ENCODE measurements at regions not wholly inside any gene's neighbourhood (a gene's known extent, or its start where the extent isn't known, plus 50 kb on each side); places are given as distances from the start of the nearest gene placed in this dataset.

- H3K36me3 ChIP-seq (ENCODE audit: control insufficient read depth, insufficient read depth, low read length) = no peaks in the 10 kb centered on the region
- no peaks in the 10 kb centered on the region for H3K27me3 ChIP-seq (ENCODE audit: control insufficient read depth, insufficient read depth, low read length)
- H3K9ac ChIP-seq (ENCODE audit: low read depth, low read length) = no peak overlapping the region
- peak overlapping the region; percentile 18 for H3K4me3 ChIP-seq (ENCODE audit: low read depth, low read length)
- no peaks in the 10 kb centered on the region for H3K9me3 ChIP-seq (ENCODE audit: control insufficient read depth, insufficient read depth, low read length)
- peaks cover 19% of the 10 kb centered on the region for H3K4me1 ChIP-seq (ENCODE audit: control insufficient read depth, insufficient read depth, low read length)
These were observed 63.6 kb downstream of the NUDT12 start for GRCh38 chr5:103498800-103499551.

DNA sequence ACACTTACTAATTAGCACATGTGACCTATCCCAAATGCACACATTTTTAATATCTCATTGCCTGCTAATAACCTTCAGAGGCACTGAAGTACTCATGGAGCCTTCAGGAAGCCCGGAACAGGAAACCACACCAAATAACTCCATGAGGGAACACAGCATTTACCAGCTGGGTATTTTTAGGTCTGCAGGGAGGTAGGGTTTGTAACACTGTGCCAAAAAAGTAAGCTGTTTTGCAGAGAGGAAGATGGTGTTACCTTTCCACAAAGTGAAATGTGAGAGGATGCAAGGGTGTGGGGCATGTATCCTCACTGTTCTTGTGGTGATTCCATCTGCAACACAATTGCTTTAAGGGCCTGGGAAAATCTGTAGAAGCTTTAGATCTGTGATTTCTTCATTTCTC is 64.4 kb downstream of the NUDT12 start:
- Histone ChIP-seq H3K36me3 (ENCODE audit: control insufficient read depth, insufficient read depth, low read length) (no peaks in the 10 kb centered on the region), H3K27me3 (ENCODE audit: control insufficient read depth, insufficient read depth, low read length) (no peaks in the 10 kb centered on the region), H3K9ac (ENCODE audit: low read depth, low read length) (no peak overlapping the region), H3K4me3 (ENCODE audit: low read depth, low read length) (no peak overlapping the region), H3K4me1 (ENCODE audit: control insufficient read depth, insufficient read depth, low read length) (peaks cover 19% of the 10 kb centered on the region), H3K9me3 (ENCODE audit: control insufficient read depth, insufficient read depth, low read length) (no peaks in the 10 kb centered on the region)

DNA sequence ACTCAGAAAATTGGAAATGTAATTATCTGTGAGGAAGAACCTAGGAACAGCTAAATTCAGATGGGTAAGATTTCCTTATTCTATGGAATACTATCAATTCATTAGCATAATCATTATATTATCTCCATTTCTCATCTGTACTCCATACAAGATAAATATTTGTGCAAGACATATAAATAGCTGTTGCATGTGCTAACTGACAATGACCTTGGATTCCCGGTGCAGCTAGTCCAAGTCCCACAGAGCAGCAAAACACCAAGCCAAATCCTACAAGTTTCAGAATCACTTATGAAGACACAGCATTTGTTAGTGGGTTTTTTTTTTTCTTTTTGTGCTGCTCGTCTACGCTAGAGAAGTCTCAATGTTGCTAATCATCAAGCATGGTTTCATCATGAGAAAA is 64.8 kb downstream of the NUDT12 start:
- Histone ChIP-seq H3K9ac (ENCODE audit: low read depth, low read length) (no peak overlapping the region), H3K27me3 (ENCODE audit: control insufficient read depth, insufficient read depth, low read length) (no peaks in the 10 kb centered on the region), H3K9me3 (ENCODE audit: control insufficient read depth, insufficient read depth, low read length) (no peaks in the 10 kb centered on the region), H3K4me1 (ENCODE audit: control insufficient read depth, insufficient read depth, low read length) (peaks cover 19% of the 10 kb centered on the region), H3K4me3 (ENCODE audit: low read depth, low read length) (no peak overlapping the region), H3K36me3 (ENCODE audit: control insufficient read depth, insufficient read depth, low read length) (no peaks in the 10 kb centered on the region)

- Histone ChIP-seq H3K9me3 (ENCODE audit: control insufficient read depth, insufficient read depth, low read length) (no peaks in the 10 kb centered on the region), H3K4me1 (ENCODE audit: control insufficient read depth, insufficient read depth, low read length) (no peaks in the 10 kb centered on the region), H3K36me3 (ENCODE audit: control insufficient read depth, insufficient read depth, low read length) (no peaks in the 10 kb centered on the region), H3K27me3 (ENCODE audit: control insufficient read depth, insufficient read depth, low read length) (no peaks in the 10 kb centered on the region), H3K9ac (ENCODE audit: low read depth, low read length) (no peak overlapping the region), H3K4me3 (ENCODE audit: low read depth, low read length) (no peak overlapping the region)
These were observed 72.4 kb downstream of the NUDT12 start for GRCh38 chr5:103490030-103490739.

DNA sequence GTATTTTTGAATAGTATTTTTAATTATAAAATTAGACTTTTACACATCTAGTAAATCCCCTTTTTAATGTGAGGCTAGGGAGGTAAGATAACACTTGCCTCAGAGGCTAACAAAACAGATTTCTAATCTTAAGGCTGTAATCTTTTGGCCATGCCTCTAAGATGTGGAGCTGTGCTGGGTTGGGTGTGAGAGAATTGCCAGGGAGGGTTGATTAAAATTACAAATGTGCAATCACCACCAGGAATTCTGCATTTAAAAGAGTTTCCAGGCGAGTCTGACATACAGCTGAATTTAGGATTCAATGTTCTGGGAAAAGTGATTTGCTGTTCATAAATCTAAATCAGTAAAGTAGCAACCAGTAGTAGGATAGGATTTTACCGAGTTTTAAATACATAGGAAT is 73.3 kb downstream of the NUDT12 start:
- Histone ChIP-seq H3K4me3 (ENCODE audit: low read depth, low read length) (no peak overlapping the region), H3K9ac (ENCODE audit: low read depth, low read length) (no peak overlapping the region), H3K27me3 (ENCODE audit: control insufficient read depth, insufficient read depth, low read length) (no peaks in the 10 kb centered on the region), H3K36me3 (ENCODE audit: control insufficient read depth, insufficient read depth, low read length) (no peaks in the 10 kb centered on the region), H3K9me3 (ENCODE audit: control insufficient read depth, insufficient read depth, low read length) (no peaks in the 10 kb centered on the region), H3K4me1 (ENCODE audit: control insufficient read depth, insufficient read depth, low read length) (no peaks in the 10 kb centered on the region)

GRCh38 chr5:103487822-103488493 is 74.6 kb downstream of the NUDT12 start:
- H3K4me3 ChIP-seq (ENCODE audit: low read depth, low read length) = no peak overlapping the region
- H3K9me3 ChIP-seq (ENCODE audit: control insufficient read depth, insufficient read depth, low read length) = no peaks in the 10 kb centered on the region
- H3K9ac ChIP-seq (ENCODE audit: low read depth, low read length) = no peak overlapping the region
- H3K27me3 ChIP-seq (ENCODE audit: control insufficient read depth, insufficient read depth, low read length) = no peaks in the 10 kb centered on the region
- no peaks in the 10 kb centered on the region for H3K4me1 ChIP-seq (ENCODE audit: control insufficient read depth, insufficient read depth, low read length)
- no peaks in the 10 kb centered on the region for H3K36me3 ChIP-seq (ENCODE audit: control insufficient read depth, insufficient read depth, low read length)

- Histone ChIP-seq H3K4me1 (ENCODE audit: control insufficient read depth, insufficient read depth, low read length) (no peaks in the 10 kb centered on the region), H3K36me3 (ENCODE audit: control insufficient read depth, insufficient read depth, low read length) (no peaks in the 10 kb centered on the region), H3K4me3 (ENCODE audit: low read depth, low read length) (no peak overlapping the region), H3K9me3 (ENCODE audit: control insufficient read depth, insufficient read depth, low read length) (no peaks in the 10 kb centered on the region), H3K9ac (ENCODE audit: low read depth, low read length) (no peak overlapping the region), H3K27me3 (ENCODE audit: control insufficient read depth, insufficient read depth, low read length) (no peaks in the 10 kb centered on the region)
These were observed 75.4 kb downstream of the NUDT12 start for GRCh38 chr5:103487218-103487617.

DNA sequence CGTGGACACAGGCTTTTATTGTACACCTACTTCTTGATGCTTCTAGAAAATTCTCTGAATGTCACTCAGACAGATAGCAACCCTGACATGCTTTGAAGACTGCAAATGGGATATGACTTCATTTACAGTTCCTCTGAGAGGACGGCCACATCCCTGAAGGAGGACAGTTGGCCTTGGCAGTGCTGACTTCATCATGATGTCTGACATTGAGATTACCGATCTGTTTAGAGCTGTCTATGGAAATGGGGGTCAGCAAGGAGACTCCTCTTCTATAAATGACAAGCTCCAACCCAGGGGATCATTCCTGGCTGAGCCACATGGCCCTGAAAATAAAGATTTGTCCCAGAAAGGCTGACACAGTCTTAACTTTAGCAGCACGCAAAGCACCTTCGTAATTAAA is 75.8 kb downstream of the NUDT12 start:
- Histone ChIP-seq H3K27me3 (ENCODE audit: control insufficient read depth, insufficient read depth, low read length) (no peaks in the 10 kb centered on the region), H3K4me3 (ENCODE audit: low read depth, low read length) (no peak overlapping the region), H3K9ac (ENCODE audit: low read depth, low read length) (no peak overlapping the region), H3K36me3 (ENCODE audit: control insufficient read depth, insufficient read depth, low read length) (no peaks in the 10 kb centered on the region), H3K9me3 (ENCODE audit: control insufficient read depth, insufficient read depth, low read length) (no peaks in the 10 kb centered on the region), H3K4me1 (ENCODE audit: control insufficient read depth, insufficient read depth, low read length) (no peaks in the 10 kb centered on the region)

DNA sequence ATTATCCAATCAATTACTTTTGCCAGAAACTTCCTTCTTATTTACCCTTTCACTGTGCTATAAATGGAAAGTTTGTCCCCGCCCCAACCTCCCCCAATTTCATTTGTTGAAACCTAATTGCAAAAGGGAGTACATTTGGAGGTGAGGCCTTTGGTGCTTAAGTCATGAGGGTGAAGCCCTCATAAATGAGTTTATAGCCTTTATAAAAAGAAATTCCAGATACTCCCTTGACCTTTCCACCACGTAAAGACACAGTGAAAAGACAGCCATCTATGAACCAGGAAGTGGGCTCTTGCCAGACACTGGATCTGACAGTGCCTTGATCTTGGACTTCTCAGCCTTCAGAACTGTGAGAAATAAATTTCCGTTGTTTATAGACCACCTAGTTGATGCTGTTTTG is 82.3 kb downstream of the NUDT12 start:
- H3K27me3 ChIP-seq (ENCODE audit: control insufficient read depth, insufficient read depth, low read length) = no peaks in the 10 kb centered on the region
- H3K9me3 ChIP-seq (ENCODE audit: control insufficient read depth, insufficient read depth, low read length) = no peaks in the 10 kb centered on the region
- H3K4me1 ChIP-seq (ENCODE audit: control insufficient read depth, insufficient read depth, low read length) = peaks cover 2% of the 10 kb centered on the region
- H3K36me3 ChIP-seq (ENCODE audit: control insufficient read depth, insufficient read depth, low read length) = no peaks in the 10 kb centered on the region
- H3K9ac ChIP-seq (ENCODE audit: low read depth, low read length) = no peak overlapping the region
- H3K4me3 ChIP-seq (ENCODE audit: low read depth, low read length) = no peak overlapping the region

DNA sequence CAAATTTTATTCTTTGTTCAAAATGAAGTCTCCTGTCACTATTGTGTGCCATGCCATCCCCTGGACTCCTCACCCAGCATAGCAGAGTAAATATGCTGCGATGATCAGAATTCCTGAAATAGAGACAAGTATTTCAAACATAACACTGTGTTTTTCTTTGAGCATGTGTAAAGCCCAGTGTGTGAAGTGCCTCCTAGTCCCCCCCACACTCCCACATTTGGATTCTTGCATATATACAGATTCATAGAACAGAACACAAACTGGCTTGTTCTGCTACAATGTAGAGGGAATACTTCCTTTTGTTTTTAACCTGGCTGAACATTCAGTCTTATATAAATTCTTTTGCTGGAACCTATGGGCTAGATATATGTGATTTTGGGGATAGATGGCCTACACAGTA is 84.9 kb downstream of the NUDT12 start:
- Histone ChIP-seq H3K9me3 (ENCODE audit: control insufficient read depth, insufficient read depth, low read length) (no peaks in the 10 kb centered on the region), H3K4me3 (ENCODE audit: low read depth, low read length) (no peak overlapping the region), H3K4me1 (ENCODE audit: control insufficient read depth, insufficient read depth, low read length) (peaks cover 2% of the 10 kb centered on the region), H3K36me3 (ENCODE audit: control insufficient read depth, insufficient read depth, low read length) (no peaks in the 10 kb centered on the region), H3K9ac (ENCODE audit: low read depth, low read length) (no peak overlapping the region), H3K27me3 (ENCODE audit: control insufficient read depth, insufficient read depth, low read length) (no peaks in the 10 kb centered on the region)

GRCh38 chr5:103476811-103477210 is 85.8 kb downstream of the NUDT12 start:
- Histone ChIP-seq H3K36me3 (ENCODE audit: control insufficient read depth, insufficient read depth, low read length) (no peaks in the 10 kb centered on the region), H3K9ac (ENCODE audit: low read depth, low read length) (no peak overlapping the region), H3K4me3 (ENCODE audit: low read depth, low read length) (no peak overlapping the region), H3K4me1 (ENCODE audit: control insufficient read depth, insufficient read depth, low read length) (peaks cover 2% of the 10 kb centered on the region), H3K9me3 (ENCODE audit: control insufficient read depth, insufficient read depth, low read length) (no peaks in the 10 kb centered on the region), H3K27me3 (ENCODE audit: control insufficient read depth, insufficient read depth, low read length) (no peaks in the 10 kb centered on the region)

Data from iPS-15b (cell line).